ENCODE measurements at regions not wholly inside any gene's neighbourhood (a gene's known extent, or its start where the extent isn't known, plus 50 kb on each side); places are given as distances from the start of the nearest gene placed in this dataset.

DNA sequence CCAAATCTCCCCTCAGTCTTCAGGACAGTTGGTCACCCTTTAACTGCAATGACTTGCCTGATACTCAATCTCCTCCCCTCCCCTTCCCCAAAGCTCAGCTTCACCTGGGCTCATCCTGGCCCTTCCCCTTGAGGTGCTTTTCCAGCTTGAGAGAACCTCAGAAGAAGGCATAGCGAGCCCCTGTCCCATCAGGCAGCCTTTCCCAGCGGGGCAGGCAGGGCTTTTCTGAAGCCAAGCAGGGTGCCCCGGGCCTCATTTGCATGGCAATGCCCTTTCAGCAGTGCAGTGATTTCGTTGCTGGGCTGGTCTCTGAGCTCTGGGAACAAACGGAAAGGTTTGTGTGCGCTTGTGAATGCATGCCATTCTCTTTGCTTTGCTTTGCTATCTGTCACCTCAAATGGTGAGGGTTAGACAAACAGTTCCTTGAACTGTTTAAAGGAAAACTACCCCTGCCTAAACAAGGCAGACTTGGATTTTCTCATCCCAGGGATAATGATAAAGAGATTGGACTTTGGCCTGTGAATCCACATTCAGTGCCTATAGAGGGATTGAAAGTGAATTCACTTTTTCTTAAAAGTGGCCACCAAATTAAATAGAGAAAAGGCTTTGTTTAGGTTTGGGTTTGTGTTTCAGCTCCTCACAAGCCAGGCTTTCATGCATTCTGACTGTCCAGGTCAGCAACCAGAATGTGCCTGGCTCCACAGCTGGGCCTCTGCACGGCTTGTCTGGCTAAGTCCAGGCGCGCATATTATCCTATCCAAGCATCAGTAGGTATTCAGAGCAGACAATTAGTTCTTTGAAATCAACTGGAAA, 165.3 kb downstream of the ZNF608 start:
- H3K27ac Mint-ChIP-seq, result peak overlapping the region; percentile 29

DNA sequence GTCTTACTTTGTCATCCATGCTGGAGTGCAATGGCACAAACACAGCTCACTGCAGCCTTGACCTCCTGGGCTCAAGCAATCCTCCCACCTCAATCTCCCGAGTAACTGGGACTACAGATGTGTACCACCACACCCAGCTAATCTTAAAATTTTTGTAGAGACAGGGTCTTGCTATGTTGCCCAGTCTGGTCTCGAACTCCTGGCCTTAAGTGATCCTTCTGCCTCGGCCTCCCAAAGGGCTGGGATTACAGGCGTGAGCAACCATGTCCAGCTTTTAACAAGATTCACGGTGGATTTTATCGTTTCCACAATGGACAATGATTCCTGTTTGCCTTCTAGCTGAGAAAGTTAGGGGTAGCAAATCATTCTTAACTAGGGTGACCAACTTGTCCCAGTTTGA, 165.9 kb downstream of the ZNF608 start:
- H3K36me3 Mint-ChIP-seq, result no peaks in the 10 kb centered on the region
- peaks cover 19% of the 10 kb centered on the region for H3K4me1 Mint-ChIP-seq (ENCODE audit: low read depth)
- no peaks in the 10 kb centered on the region for H3K9me3 Mint-ChIP-seq (ENCODE audit: low read depth)
- peaks cover 2% of the 10 kb centered on the region for H3K27me3 Mint-ChIP-seq
- no peak overlapping the region for H3K4me3 Mint-ChIP-seq
- H3K27ac Mint-ChIP-seq, result no peak overlapping the region

More for the DNA sequence above, 165.3 kb downstream of the ZNF608 start:
- no peaks in the 10 kb centered on the region for H3K9me3 Mint-ChIP-seq (ENCODE audit: low read depth)
- H3K27me3 Mint-ChIP-seq, result peaks cover 2% of the 10 kb centered on the region
- H3K4me3 Mint-ChIP-seq, result no peak overlapping the region
- peaks cover 19% of the 10 kb centered on the region for H3K4me1 Mint-ChIP-seq (ENCODE audit: low read depth)
- no peaks in the 10 kb centered on the region for H3K36me3 Mint-ChIP-seq

DNA sequence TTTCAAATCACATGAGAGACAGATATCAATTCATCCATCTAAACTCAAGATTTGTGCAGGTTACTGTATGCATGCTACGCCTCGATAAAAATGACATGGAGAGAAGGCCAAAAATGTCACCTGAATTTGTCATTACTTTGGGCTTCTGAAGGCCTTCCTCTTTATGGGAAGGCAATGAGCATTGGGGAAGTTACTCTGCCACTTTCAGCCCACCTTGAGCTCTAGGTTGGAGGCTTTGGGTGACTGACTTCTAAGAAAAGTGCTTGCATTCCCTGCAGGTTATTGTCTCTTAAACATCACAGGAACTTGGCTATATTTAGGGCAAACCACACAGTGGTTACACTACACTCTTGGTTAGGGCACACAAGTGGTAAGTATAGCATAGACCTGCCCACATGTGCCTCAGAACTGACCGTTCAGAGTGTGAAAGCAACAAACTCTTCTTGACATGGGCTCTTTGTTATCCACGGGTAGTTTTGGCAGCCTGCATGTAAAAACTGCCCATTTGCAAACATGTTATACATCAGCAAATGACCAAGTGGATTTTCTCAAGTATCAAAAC, 169.5 kb downstream of the ZNF608 start:
- H3K27ac Mint-ChIP-seq, result no peak overlapping the region
- no peak overlapping the region for H3K4me3 Mint-ChIP-seq
- no peaks in the 10 kb centered on the region for H3K9me3 Mint-ChIP-seq (ENCODE audit: low read depth)
- no peaks in the 10 kb centered on the region for H3K36me3 Mint-ChIP-seq
- peaks cover 3% of the 10 kb centered on the region for H3K27me3 Mint-ChIP-seq
- no peaks in the 10 kb centered on the region for H3K4me1 Mint-ChIP-seq (ENCODE audit: low read depth)

DNA sequence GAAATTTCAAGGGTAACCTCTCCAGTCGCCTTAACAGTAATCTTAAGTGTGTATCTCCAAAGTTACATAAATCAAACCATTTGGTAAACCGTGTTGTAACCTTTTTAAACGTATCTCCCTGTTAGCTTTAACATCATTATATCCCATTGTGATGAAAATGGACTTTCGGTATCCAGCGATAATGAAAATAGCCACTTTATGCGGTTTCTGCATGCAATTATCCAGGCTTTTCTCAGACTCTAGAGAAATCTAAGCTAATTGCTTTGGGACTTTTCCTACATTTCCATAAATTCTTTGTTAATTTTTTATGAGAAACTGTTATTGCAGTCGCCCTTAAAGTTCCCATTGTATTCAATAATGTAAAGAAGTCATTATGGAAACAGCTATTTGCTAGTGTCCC, 170.7 kb downstream of the ZNF608 start:
- no peaks in the 10 kb centered on the region for H3K36me3 Mint-ChIP-seq
- no peaks in the 10 kb centered on the region for H3K4me1 Mint-ChIP-seq (ENCODE audit: low read depth)
- no peak overlapping the region for H3K4me3 Mint-ChIP-seq
- no peaks in the 10 kb centered on the region for H3K9me3 Mint-ChIP-seq (ENCODE audit: low read depth)
- H3K27me3 Mint-ChIP-seq, result peaks cover 3% of the 10 kb centered on the region
- no peak overlapping the region for H3K27ac Mint-ChIP-seq

DNA sequence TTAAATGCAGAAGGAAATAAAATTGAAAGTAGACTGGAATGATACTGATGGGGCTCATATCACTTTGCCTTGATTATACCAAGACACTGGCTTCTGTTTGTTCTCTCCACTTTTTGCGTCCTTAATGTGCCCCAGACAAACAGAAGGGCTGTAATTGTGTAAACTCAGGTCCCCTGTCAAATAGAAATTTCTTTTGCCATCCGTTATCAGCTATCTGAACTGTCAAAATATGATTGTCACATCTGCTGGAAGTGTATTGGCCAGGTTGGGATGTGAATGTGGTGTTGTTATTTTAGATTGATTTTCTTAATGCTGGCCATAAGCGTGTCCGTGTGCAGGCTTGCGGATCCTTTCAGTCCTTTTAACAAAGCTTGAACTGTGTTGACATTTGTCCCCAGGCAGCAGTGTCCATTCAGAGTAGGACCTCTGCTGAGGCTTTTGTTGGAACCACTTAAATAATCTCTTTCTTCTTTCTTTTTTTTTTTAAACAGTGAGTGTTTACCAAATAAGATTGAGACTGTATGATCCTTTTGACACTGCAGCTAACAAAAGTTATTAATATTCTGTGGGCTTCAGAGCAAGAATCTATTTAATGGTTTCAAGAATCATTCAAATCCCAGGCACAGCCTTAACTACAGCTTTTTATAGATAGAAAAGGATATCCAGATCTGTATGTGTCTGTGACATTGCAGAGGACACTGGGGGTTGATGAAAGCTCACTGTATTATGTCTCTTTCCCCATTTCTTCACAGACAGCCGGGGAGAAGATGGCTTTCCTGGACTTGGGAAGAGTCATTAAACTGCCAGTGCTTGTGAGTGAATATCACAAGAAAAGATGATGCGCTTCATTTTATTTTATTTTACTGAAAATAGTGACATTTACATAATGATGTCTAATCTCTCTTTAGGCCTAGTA, 171.7 kb downstream of the ZNF608 start:
- no peak overlapping the region for H3K4me3 Mint-ChIP-seq
- no peaks in the 10 kb centered on the region for H3K9me3 Mint-ChIP-seq (ENCODE audit: low read depth)
- no peaks in the 10 kb centered on the region for H3K36me3 Mint-ChIP-seq
- H3K27ac Mint-ChIP-seq, result no peak overlapping the region
- H3K27me3 Mint-ChIP-seq, result peaks cover 3% of the 10 kb centered on the region
- H3K4me1 Mint-ChIP-seq (ENCODE audit: low read depth), result no peaks in the 10 kb centered on the region

DNA sequence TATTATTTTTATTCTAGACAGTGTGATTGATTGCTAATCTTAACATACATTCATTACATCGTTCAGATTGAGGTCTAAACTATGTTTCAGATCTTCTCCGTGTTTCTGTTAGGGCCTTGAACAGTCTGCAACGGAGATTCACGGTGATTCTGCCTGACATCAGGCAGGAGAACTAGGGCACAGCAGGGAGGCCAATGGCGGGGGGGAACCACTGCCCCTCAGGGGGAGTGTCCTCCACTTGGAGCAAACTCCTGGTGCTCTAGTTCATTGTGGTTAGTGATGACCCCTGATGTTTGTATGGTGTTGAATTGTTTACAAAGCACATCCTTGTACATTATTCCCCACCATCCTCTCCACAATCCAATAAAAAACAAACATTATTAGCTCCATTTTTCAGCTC, 173.5 kb downstream of the ZNF608 start:
- H3K4me1 Mint-ChIP-seq (ENCODE audit: low read depth), result no peaks in the 10 kb centered on the region

DNA sequence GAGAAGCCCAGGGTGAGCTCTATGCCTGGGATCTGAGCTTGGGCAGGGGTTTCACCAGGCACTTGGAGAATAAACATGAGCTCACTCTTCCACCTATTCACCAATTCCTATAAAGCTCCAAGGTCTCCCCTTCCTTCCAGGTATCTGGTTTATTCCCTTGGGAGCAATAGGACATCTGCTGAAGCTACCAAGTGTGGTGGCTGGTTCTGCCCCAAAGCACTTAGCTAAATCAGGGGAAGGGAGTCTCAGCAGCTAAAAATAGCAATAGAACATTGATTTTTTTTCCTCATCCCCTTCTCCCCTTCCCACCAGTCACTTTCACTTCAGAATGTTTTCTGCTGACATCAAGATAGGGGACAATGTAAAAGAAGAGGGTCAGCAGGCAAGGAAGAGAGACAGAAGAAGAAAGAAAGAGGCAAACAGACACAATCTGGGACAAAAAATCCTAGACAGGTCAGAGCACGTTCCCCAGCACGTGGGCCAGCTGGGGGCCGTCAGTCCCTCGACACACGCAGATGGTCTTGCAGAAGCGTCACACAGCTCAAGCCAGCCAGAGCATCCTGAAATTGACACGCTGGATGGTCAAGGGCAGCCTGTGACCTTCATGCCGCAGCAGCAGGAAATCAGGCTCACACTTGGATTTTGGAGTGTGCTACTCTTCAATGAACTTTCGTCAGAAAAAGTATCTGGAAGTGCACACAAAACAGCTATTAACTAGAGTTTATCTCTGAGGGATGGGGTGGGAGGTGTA, 176.0 kb downstream of the ZNF608 start:
- Mint-ChIP-seq H3K4me1 (ENCODE audit: low read depth) (no peaks in the 10 kb centered on the region), H3K4me3 (no peak overlapping the region), H3K27me3 (peaks cover 2% of the 10 kb centered on the region), H3K27ac (no peak overlapping the region), H3K9me3 (ENCODE audit: low read depth) (no peaks in the 10 kb centered on the region), H3K36me3 (no peaks in the 10 kb centered on the region)

More for the DNA sequence above, 173.5 kb downstream of the ZNF608 start:
- Mint-ChIP-seq H3K9me3 (ENCODE audit: low read depth) (no peaks in the 10 kb centered on the region), H3K4me3 (no peak overlapping the region), H3K36me3 (no peaks in the 10 kb centered on the region), H3K27me3 (peaks cover 2% of the 10 kb centered on the region), H3K27ac (no peak overlapping the region)

DNA sequence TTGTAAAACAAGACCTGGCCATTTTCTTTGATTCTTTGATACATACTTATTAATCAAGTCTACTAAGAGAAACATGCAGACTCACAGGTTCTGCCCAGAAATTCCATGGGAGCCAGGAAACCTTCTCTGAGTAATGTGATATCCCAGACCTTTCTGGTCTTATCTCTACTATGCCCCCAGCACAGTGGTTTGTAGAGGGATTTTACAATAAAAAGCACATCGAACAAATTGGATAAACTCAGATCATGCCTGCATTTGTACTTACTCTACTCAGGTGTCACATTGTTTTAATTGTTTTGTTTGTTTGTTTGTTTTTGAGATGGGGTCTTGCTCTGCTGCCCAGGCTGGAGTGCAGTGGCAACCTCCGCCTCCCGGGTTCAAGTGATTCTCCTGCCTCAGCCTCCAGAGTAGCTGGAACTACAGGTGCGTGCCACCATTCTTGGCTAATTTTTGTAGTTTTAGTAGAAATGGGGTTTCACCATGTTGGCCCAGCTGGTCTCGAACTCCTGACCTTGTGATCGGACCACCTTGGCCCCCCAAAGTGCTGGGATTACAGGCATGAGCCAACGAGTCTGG, 179.5 kb downstream of the ZNF608 start:
- H3K4me3 Mint-ChIP-seq, result no peak overlapping the region
- no peaks in the 10 kb centered on the region for H3K27me3 Mint-ChIP-seq
- no peaks in the 10 kb centered on the region for H3K4me1 Mint-ChIP-seq (ENCODE audit: low read depth)
- H3K9me3 Mint-ChIP-seq (ENCODE audit: low read depth), result no peaks in the 10 kb centered on the region
- H3K27ac Mint-ChIP-seq, result no peak overlapping the region
- H3K36me3 Mint-ChIP-seq, result no peaks in the 10 kb centered on the region

DNA sequence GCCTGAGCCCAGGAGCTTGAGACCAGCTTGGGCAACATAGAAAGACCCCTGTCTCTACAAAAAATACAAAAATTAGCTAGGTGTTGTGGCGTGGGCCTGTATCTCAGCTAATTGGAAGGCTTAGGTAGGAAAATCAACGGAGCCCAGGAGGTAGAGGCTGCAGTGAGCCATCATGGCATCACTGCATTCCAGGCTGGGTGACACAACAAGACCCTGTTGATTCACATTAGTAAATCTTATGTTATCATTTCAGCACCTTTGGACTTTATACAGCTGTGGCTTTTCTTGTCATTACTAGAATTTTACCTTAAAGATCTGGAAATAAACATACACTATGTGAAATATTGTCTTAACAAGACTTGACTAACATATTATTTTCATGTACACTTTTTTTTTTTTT, 185.0 kb downstream of the ZNF608 start:
- Mint-ChIP-seq H3K27ac (no peak overlapping the region), H3K4me1 (ENCODE audit: low read depth) (no peaks in the 10 kb centered on the region), H3K36me3 (no peaks in the 10 kb centered on the region), H3K9me3 (ENCODE audit: low read depth) (no peaks in the 10 kb centered on the region), H3K27me3 (no peaks in the 10 kb centered on the region), H3K4me3 (no peak overlapping the region)

DNA sequence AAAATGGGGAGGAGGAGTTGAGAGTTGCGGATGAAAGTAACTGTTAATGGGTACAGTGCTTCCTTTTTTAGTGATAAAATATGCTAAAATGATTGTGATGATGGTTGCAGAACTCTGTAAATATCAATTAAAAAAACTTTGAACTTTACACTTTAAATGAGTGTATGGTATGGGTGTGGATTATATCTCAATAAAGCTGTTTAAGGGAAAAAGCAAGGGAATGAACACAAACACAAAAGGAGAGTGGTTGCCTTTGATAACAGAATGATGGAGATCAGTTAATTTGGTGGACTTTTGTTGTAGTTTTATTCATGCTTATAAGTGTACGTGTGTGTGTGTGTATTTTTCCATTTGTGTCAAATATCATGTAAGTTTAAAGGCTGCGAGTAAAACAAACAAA, 186.1 kb downstream of the ZNF608 start:
- no peak overlapping the region for H3K4me3 Mint-ChIP-seq
- H3K4me1 Mint-ChIP-seq (ENCODE audit: low read depth), result no peaks in the 10 kb centered on the region
- H3K27me3 Mint-ChIP-seq, result no peaks in the 10 kb centered on the region
- no peak overlapping the region for H3K27ac Mint-ChIP-seq
- H3K9me3 Mint-ChIP-seq (ENCODE audit: low read depth), result no peaks in the 10 kb centered on the region
- H3K36me3 Mint-ChIP-seq, result no peaks in the 10 kb centered on the region

DNA sequence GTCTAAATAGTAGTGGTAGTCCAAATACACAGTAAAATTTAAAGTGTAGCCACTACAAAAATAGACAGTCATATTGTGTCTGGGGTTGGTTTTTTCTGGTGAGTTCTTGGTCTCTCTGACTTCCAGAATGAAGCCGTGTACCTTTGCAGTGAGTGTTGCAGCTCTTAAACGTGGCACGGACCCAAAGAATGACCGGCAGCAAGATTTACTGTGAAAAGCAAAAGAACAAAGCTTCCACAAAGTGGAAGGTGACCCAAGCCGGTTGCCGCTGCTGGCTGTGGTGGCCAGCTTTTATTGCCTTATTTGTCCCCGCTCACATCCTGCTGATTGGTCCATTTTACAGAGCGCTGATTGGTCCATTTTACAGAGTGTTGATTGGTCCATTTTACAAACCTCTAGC, 188.7 kb downstream of the ZNF608 start:
- Mint-ChIP-seq H3K27me3 (peaks cover 3% of the 10 kb centered on the region), H3K4me3 (no peak overlapping the region), H3K27ac (no peak overlapping the region), H3K9me3 (ENCODE audit: low read depth) (no peaks in the 10 kb centered on the region), H3K36me3 (no peaks in the 10 kb centered on the region), H3K4me1 (ENCODE audit: low read depth) (no peaks in the 10 kb centered on the region)

DNA sequence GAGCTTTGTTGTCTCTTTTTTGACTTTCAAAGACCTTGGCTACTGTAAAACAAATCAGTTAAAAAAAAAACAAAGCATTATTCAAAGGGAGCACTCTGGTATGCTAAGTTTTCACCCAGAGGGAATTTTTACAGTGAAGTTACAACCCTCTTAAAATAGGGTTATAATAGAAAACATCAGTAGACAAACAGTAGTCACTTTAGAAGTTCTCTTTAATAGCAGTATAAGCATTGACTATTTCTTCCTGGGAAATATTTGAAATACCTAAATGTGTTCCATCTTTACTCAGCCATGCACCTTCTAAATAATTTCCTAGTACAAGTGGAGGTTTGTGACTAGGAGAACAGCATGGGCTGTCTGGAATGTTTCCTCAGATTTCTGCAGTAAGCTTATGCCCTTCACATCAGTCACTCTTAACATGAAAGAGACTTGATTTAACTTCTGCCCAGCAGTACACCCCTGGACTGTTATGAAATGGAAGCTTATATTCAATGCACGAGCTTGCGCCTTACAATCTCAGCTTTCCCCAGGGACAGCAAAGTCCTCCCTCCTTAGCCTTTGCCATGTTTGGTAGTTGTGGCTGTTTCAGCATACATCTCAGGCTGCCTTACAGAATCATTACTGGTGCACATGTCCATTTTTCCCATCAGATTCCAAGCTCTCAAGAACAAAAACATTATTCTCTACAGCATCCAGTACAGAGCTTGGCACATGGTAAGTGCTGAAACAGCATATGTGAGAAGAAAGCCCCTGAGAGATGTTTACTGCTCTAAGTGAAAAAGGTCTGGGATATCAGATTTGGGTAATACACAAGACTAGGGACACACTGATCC, 191.5 kb downstream of the ZNF608 start:
- Mint-ChIP-seq H3K9me3 (ENCODE audit: low read depth) (no peaks in the 10 kb centered on the region), H3K4me3 (no peak overlapping the region), H3K27ac (no peak overlapping the region), H3K27me3 (peaks cover 3% of the 10 kb centered on the region), H3K4me1 (ENCODE audit: low read depth) (no peaks in the 10 kb centered on the region), H3K36me3 (no peaks in the 10 kb centered on the region)

DNA sequence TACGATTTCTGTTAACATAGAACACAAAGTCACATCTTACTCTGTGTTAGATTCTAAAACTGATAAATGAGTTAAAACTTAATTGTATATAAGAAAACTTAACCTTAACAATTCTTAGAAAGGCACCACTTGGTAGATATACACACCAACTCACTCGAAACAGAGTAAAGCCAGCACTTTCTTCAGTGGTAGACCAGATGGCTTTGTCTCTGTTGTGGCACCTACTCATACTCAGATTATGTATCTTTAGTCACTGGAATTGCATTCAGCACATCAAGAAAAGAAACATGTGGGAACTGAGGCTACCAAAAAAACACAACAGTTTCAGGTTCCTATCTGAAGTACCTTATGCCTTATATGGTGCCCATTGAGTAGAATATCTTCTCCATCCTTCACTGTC, 192.5 kb downstream of the ZNF608 start:
- Mint-ChIP-seq H3K4me1 (ENCODE audit: low read depth) (no peaks in the 10 kb centered on the region), H3K4me3 (no peak overlapping the region), H3K27me3 (peaks cover 3% of the 10 kb centered on the region), H3K9me3 (ENCODE audit: low read depth) (no peaks in the 10 kb centered on the region), H3K27ac (no peak overlapping the region), H3K36me3 (no peaks in the 10 kb centered on the region)

DNA sequence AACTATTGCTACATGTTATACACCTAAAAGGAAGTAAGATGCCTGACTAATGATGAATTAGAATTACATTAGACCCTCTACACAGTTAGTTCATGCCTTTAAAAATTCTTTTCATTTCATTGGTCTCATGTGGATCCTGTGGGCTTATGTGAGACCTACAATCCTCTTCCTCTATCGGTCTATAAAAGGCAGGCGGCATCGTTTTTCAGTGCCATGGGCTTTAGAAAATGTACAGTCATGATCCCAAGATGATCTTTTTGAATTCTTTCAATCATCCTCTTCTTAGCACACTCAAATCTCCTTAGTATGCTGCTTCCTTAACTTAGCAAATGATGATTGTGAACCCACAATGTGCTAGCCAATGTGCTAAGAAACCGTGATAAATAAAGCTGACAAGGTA, 193.9 kb downstream of the ZNF608 start:
- peaks cover 3% of the 10 kb centered on the region for H3K27me3 Mint-ChIP-seq
- H3K9me3 Mint-ChIP-seq (ENCODE audit: low read depth), result no peaks in the 10 kb centered on the region
- no peaks in the 10 kb centered on the region for H3K36me3 Mint-ChIP-seq
- no peaks in the 10 kb centered on the region for H3K4me1 Mint-ChIP-seq (ENCODE audit: low read depth)
- no peak overlapping the region for H3K27ac Mint-ChIP-seq
- H3K4me3 Mint-ChIP-seq, result no peak overlapping the region
